Astrocyte of the hippocampus (primary cell): ENCODE measurements at regions not wholly inside any gene's neighbourhood (a gene's known extent, or its start where the extent isn't known, plus 50 kb on each side); places are given as distances from the start of the nearest gene placed in this dataset.

Source experiments
- DNase-seq: peaks from one replicate; pipeline ENCODE4 v3.0.0; 2011; ENCODE audit warnings: low read depth, low spot score

GRCh38 chr3:31449318-31449717 is 83.4 kb upstream of the STT3B start:
- no peak for DNase-seq

- DNase-seq: no peak
Measured at GRCh38 chr3:31450345-31450744, 82.4 kb upstream of the STT3B start.

GRCh38 chr3:31452495-31453106 is 80.1 kb upstream of the STT3B start:
- no peak for DNase-seq

GRCh38 chr3:31453430-31453829 is 79.3 kb upstream of the STT3B start:
- no peak for DNase-seq

GRCh38 chr3:31455524-31455923 is 77.2 kb upstream of the STT3B start:
- DNase-seq: no peak

- DNase-seq: no peak
Measured at GRCh38 chr3:31456373-31456772, 76.4 kb upstream of the STT3B start.

- DNase-seq: no peak
Measured at GRCh38 chr3:31461426-31461825, 71.3 kb upstream of the STT3B start.

GRCh38 chr3:31462050-31462569 is 70.6 kb upstream of the STT3B start:
- DNase-seq: peak; percentile 35

GRCh38 chr3:31465999-31466398 is 66.7 kb upstream of the STT3B start:
- peak; percentile 50 for DNase-seq

GRCh38 chr3:31466866-31467265 is 65.9 kb upstream of the STT3B start:
- no peak for DNase-seq

- DNase-seq: no peak
Measured at GRCh38 chr3:31468433-31468832, 64.3 kb upstream of the STT3B start.

GRCh38 chr3:31469385-31469784 is 63.3 kb upstream of the STT3B start:
- no peak for DNase-seq

GRCh38 chr3:31472479-31473390 is 60.0 kb upstream of the STT3B start:
- peak; percentile 79 for DNase-seq

GRCh38 chr3:31476209-31476608 is 56.5 kb upstream of the STT3B start:
- peak; percentile 16 for DNase-seq

GRCh38 chr3:31479431-31479830 is 53.3 kb upstream of the STT3B start:
- no peak for DNase-seq

GRCh38 chr3:31481697-31482096 is 51.0 kb upstream of the STT3B start:
- no peak for DNase-seq

GRCh38 chr3:31482493-31483200 is 50.1 kb upstream of the STT3B start:
- no peak for DNase-seq
